ENCODE measurements at regions not wholly inside any gene's neighbourhood (a gene's known extent, or its start where the extent isn't known, plus 50 kb on each side); places are given as distances from the start of the nearest gene placed in this dataset.

- TF ChIP-seq CTCF (conservative IDR thresholded peaks at IDR 0.05), result no peak
- no peak overlapping the region for H3K27ac ChIP-seq
Measured at GRCh38 chr2:226366920-226367319, 432.7 kb downstream of the IRS1 start.

- TF ChIP-seq CTCF (conservative IDR thresholded peaks at IDR 0.05), result no peak
- no peak overlapping the region for H3K27ac ChIP-seq
Measured at GRCh38 chr2:226364217-226364616, 435.4 kb downstream of the IRS1 start.

GRCh38 chr2:226362980-226363379 is 436.6 kb downstream of the IRS1 start:
- no peak for TF ChIP-seq CTCF (conservative IDR thresholded peaks at IDR 0.05)
- H3K27ac ChIP-seq, result no peak overlapping the region

GRCh38 chr2:226360658-226361057 is 439.0 kb downstream of the IRS1 start:
- no peak overlapping the region for H3K27ac ChIP-seq

GRCh38 chr2:226358688-226359087 is 440.9 kb downstream of the IRS1 start:
- no peak overlapping the region for H3K27ac ChIP-seq
- no peak for TF ChIP-seq CTCF (conservative IDR thresholded peaks at IDR 0.05)

More at GRCh38 chr2:226360658-226361057, 439.0 kb downstream of the IRS1 start:
- TF ChIP-seq CTCF (conservative IDR thresholded peaks at IDR 0.05), result no peak

- H3K27ac ChIP-seq, result no peak overlapping the region
- no peak for TF ChIP-seq CTCF (conservative IDR thresholded peaks at IDR 0.05)
Measured at GRCh38 chr2:226357816-226358215, 441.8 kb downstream of the IRS1 start.

GRCh38 chr2:226355600-226355999 is 444.0 kb downstream of the IRS1 start:
- no peak for TF ChIP-seq CTCF (conservative IDR thresholded peaks at IDR 0.05)
- no peak overlapping the region for H3K27ac ChIP-seq

- TF ChIP-seq CTCF (conservative IDR thresholded peaks at IDR 0.05), result no peak
- H3K27ac ChIP-seq, result no peak overlapping the region
Measured at GRCh38 chr2:226354434-226354833, 445.2 kb downstream of the IRS1 start.

Measured in VCaP (cell line).